ENCODE measurements at regions not wholly inside any gene's neighbourhood (a gene's known extent, or its start where the extent isn't known, plus 50 kb on each side); places are given as distances from the start of the nearest gene placed in this dataset.
A peak's percentile ranks its signal among the peaks of the same experiment; 100 is the strongest.
"Not testable (repeated sequence)": the region's sequence is repeated elsewhere in the genome, so short reads cannot be mapped to it uniquely, and the experiment has no call there.

DNA sequence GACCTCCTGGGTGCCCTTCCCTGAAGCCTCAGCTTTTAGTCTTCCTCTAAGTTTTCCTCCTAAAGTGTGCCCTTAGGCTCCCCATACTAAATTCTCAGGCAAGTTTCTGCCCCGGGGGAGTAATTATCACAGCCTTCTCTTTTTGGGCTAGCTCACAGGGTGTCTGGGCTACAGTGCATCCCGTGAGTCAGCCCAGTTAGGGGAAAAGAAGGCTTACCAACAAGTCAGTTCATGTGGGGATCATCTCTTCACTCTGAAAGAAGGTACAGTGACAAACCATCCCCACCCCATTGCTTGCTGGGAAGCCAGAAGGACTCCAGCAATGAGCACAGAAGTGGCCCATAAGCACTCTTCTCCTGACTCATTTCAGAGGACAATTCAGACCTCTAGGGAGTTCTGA is 134.7 kb upstream of the FAM9C start:
- DNase-seq, result no peak

DNA sequence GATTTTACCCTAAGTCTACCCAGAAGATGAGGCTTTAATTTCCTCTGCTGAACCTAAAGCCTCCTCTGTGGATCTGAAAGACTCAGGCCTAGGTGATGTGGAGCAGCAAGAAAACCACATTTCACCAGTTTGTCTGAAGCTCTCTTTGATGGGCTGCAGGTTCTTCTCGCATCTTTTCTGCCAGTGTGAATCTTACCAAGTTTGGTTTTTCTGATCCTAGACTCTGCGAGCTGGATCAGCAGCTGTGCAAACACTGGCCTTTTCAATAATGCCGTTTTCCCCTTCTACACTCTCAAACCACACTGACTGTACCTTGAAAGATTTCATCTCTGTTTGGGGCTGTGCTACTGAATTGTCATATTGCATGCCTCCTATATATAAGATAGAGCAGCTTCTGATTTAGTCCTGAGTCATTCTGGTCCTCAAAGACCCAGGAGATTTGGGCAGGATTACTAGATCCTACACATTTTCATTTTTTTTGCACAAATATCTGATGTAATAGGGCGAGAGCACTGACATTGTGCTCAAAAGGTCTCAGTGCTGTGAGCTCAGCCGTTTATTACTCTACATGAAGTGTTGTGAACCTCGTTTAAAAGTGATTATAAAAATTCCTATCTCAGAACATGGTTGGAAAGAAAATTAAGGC is 133.6 kb upstream of the FAM9C start:
- no peak for DNase-seq

DNA sequence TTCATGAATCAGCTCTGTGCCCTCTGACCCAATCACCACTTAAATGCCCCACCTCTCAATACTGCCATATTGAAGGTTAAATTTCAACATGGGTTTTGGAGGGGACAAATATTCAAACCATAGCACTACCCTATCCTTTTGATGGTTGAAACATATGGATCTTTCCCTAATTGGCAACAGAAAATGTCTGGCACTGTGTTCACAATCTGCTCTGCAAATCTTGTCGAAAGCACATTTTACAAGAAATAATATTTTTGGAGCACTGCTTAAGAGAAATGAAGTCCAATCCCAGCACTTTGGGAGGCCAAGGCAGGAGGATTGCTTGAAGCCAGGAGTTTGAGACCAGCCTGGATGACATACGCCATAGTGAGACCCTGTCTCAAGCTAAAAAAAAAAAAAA is 130.6 kb upstream of the FAM9C start:
- no peak for DNase-seq

DNA sequence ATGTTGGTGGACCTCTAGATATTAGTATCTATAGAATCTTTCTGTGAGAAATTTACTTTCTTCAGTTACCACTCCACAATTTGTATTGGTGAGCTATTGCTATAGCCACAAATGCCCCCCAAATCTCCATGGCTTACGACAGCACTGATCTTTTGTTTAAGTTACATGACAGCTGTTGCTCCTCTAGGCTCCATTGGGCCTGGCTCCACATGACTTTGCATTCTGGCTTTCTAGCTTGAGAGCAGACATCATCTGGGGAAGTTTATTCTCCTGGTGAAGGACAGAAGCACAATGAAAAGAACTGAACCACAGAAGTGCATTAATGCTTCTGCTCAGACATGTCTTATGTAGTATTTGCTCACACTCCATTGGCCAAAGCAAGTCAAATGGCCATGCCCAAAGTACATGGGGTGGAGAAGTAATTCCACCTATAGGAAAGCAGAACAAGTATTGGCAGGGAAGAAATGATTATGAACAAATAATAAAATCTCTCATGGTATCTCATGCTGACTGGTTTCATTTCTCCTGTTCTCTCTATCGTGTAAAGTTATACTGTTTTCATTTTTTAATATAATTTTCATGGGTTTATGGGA is 126.6 kb upstream of the FAM9C start:
- DNase-seq, result no peak

DNA sequence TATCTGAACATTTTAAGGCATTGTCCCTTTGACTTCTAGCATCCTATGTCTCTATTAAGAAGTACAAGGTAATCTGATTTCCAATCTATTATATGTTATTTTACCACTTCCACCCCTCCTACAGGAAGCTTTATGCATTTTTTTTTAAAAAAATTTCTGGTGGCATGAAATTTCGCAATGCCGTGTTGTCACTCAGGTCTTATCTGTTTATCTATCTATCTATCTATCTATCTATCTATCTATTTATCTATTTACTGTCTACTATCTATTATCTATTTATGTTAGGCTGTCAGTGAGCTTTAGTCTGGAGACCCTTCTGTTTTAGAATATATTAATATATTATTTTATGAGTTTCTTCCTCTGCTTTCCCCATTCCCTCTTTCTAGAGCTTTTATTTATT is 125.3 kb upstream of the FAM9C start:
- DNase-seq, result no peak

DNA sequence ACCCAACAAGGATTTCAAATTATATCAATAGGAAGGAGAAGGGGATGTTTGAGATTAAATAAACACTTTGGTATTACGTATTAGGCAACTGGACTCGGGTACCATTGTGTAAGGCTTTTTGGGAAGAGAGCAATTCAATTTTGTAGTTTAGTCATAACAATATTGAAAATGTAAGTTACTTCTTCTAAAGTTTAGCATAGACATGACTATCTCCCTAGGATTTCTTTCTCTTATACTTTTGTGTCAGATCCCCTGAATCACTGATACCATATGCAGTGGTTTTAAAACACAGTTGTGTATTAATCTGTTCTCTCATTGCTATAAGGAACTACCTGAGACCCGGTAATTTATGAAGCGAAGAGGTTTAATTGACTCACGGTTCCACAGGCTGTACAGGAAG is 123.8 kb upstream of the FAM9C start:
- no peak for DNase-seq

DNA sequence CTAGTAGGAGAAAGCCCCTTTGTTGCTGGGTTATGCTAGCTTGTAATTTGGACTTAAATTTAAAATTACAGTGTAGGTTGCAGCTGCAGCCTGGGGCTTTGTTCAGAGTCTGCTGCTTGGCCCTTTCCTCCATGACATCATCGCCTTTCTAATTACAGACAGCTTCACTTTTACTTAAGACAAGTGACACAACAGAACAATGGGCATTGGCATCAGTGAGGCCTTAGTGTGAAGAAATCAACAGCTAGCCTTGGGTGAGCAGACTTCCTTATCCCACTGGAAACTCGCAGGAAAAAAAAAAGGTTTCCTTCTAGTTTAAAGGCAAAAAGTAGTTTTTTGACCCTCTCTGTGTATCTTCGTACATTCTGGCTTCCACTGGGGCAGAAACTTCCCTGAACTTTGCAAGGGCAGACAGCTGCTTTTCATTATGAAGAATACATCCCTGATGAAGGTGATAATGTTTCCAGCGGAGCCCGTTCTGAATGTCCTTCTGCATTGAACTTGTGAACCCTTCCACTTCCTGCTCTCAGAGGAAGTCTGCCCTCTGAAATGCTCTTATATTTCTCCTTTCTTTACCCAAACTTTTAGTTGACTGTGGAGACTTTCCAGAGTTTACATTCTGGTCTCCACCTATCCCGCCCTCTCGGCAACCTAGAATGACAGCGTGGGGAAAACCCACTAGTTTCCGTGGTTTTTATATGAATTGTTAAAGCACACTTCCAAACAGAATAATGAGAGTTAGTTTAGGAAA is 123.2 kb upstream of the FAM9C start:
- DNase-seq, result peak; percentile 50

DNA sequence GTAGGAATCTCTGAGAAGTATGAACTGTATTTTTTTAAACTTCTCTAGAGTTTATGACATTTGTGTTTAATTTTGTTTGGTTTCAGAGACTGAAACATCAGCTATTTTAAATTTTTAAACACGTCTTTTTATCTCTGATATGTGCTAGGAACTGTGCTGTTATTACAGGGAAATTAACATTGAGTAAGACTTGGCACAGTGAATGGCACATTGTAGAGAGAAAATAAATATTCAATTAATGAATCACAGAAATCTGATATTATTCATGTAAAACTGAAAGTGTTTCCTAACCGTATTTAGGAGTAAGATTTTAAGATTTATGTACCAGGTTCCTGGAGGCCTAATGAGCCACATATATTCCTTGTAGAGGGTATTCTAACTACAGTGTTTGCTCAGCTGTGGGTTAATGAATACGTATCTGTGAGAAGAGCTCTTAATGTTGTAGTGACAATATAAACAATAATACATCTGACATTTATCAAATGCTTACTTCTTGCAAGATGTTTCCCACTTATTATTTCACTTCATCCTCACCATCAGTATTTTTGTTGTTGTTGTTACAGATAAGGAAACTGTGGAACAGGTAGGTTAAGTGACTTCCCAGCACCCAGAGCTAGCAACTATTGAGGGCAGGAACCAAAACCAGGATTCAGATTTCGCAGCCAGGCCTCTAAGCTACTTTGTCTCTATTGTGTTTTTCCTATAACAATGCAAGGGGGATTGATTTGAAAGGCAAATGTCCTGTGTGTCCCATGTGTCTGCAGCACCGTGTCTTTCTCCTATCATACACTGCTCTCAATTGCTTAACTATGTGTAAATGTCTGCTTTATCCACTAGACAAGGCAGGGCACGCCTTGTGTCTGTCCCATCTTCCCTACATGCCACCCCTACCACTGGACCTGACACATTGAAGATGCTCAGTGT is 121.1 kb upstream of the FAM9C start:
- peak; percentile 53 for DNase-seq

DNA sequence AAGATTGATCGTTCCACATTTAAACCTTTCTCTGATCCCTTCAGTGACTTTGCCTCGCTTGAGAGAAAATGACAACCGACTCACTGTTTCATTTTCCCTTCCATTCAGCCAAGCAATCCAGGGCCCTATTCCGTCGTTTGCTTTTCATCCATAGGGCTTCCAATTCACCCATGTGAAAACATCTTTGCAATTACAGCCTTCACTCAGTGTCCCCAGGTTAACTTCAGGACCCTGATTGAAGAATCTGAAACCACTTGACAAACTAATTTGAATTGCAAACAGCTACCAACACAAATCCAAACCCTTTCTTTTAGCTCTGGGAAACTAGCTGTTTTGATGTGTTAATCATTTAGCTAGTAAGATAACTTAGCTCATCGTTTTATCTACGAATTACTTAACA is 120.2 kb upstream of the FAM9C start:
- DNase-seq, result no peak

DNA sequence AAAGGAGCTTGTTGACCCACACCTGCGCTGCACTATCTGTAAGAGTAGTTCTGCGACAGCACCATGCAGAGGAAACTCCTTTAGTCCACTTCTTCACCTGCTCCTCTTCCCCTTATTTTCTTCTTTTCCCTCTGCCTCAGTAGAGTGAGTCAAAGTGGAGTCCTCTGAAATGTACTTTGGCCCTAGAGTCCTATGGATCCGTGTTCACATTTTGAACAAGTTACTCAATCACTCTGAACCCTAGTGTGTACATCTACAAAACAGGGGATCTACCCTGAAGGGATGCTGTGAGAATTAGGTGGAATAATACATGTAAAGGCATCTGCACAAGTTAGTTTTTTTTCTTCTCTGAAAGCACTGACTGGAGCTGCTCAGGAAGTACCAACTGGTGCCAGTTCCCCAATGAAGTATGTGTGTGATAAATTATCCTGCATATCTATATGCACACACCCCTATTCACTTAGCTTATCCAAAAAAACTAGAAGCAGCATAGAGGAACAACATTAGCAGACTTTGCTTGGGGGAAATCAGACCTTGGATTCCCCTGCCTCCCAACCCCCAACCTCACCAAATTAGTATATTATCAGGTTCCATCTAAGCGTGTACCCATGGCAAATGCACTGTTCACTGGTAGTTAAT is 118.5 kb upstream of the FAM9C start:
- no peak for DNase-seq

DNA sequence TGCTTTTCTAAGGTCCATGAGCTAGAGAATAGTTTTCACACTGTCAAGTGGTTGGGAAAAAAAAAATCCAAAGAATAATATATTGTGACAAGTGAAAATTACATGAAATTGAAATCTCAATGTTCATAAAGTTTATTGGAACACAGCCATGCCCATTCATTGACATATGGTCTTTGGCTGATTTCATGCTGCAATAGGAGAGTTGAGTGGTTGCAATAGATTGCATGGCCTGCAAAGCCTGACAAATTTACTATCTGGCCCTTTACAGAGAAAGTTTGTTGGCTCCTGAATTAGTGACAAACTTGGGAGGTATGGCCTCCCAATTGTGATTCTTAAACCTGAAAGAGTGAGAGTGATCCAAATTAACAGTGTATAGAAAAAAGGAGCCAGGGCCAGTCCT is 115.5 kb upstream of the FAM9C start:
- DNase-seq, result no peak

DNA sequence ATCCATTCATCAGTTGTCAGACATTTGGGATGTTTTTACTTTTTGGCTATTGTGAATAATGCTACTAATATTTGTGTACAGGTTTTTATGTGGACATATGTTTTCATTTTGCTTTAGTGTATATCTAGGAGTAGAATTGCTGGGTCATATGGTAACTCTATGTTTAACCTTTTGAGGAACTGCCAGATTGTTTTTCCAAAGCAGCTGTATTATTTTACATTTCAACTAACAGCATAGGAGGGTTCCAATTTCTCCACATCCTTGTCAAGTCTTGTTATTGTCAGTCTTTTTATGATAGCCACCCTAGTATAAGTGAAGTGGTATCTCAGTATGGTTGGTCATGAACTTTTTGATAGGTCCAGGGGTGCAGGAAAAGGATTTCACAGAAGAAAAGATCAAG is 114.5 kb upstream of the FAM9C start:
- DNase-seq, result no peak

DNA sequence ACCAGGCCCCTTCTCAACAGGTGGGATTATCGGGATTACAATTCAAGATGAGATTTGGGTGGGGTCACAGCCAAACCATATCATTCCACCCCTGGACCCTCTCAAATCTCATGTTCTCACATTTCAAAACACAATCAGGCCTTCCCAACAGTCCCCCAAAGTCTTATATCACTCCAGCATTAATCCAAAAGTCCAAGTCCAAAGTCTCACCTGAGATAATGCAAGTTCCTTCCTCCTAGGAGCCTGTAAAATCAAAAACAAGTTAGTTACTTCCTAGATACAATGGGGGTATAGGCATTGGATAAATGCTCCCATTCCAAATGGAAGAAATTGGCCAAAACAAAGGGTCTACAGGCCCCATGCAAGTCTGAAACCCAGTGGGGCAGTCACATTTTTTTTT is 111.1 kb upstream of the FAM9C start:
- DNase-seq, result not testable (repeated sequence)

DNA sequence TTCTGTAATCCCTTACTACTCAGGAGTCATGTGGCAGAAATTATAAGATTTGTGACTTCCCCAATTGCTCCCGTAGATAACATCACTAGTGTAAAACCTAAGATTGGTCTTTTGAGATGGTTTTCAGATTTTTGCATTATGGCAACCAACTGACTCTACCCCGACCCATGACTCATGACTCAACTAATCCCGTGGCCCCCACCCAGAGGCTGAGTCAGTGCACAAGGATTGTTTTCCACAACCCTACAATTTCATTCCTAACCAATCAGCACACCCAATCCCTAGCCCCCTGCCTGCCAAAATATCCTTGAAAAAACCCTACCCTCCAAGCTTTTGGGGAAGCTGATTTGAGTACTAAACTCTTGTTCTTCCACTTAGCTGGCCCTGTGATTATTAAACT is 109.4 kb upstream of the FAM9C start:
- no peak for DNase-seq

DNA sequence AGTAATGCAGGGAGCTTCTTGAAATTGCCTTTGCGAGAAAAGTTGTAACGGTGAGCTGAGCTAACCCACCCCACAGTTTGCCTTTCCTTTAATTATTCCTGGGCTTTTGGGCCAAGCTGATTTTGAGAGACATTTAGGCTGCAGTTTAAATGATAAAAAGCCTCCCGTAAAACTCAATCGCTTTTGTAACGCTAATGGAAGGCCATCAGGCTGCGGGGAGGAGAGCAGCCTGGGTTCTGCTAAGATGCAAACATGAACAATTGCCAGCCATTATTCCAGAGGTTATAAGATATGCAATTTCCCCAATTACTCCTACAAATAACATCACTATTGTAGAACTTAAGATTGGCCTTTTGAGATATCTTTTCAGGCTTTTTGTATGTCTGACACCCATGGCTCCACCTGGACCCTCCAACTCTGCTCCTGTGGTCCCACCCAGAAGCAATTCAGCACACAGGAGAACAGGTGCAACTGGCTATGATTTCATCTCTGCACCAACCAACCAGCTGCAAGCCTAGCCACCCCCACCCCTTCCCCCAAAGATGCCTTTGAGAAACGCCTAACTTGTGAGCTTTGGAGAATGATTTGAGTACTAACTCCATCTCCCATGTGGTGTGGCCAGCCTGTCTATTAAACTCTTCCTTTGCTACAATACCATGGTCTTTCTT is 108.2 kb upstream of the FAM9C start:
- DNase-seq, result no peak

DNA sequence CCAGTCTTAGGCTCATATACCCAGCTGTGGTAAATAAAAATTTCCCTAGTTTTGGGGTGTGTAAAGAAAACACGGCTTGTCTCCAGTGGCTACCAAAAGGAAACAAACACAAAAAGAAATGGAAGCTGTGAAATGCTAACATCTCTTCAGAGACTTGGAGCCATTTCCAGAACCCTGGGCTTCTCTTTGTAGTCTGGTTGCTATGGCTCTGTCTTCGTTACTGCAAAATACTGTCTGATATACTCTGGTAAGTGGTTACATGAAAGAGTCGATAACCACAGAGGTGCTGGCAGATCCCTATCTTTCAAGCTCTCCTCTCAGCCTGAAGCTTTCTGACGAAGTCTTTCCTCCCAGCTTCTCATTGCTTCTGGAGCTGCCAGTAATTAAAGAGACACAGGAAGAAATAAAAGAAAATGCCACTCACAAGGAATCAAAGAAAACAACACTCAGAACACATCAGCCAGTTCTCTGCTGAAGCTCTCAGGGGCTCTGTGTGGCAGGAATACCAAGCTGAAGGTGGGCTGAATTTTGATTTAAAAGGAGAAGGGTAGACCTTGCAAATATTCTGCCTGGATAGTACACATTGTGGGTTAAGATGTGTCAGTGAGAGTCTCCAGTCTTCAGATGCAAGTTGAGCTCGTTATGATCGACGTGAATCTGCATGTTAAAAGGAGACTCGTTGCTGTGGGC is 107.6 kb upstream of the FAM9C start:
- no peak for DNase-seq

DNA sequence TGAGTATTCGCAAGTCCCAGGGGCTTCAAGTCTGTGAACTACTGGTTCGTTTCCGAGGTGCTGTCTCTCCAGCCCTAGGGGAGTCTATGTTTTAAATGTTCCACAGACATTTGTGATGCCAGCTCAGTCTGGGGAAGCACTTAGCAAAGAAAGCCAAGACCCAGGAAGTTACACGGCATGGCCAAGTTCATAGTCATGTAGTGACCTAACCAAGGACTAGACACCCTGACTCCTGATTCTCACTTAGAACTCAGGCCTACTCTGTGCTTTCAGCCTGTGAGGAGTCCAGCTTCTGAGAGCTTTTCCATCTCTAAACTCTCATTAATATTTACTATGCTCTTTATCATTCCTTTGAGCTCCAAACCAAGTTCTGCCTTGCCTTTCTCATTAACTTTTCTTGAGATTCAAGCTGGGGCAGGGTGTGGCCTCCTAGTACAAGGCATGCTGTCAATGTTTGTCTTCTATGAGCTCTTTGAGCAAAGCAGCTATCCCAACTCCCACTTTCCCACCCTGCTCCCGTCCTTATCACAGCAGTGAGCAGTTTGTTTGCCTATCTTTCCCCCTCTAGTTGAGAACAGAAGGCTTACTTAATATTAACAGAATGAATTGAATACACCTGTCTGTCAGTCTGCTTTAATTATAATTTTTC is 105.4 kb upstream of the FAM9C start:
- no peak for DNase-seq

DNA sequence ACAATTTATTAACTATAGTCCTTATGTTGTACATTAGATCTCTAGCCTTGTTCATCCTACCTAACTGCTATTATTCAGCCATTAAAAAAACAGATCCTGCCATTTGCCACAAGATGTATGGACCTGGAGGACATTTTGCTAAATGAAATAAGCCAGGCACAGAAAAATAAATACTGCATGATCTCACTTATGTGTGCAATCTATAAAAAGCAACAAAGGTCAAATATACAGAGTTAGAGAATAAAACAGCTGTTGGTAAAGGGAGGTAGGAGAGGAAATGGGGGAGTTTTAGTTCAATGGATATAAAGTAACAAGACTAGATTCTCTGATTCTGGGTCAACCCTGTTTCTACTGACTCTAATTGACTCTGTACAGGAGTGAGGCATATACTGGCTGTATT is 103.3 kb upstream of the FAM9C start:
- DNase-seq, result no peak

DNA sequence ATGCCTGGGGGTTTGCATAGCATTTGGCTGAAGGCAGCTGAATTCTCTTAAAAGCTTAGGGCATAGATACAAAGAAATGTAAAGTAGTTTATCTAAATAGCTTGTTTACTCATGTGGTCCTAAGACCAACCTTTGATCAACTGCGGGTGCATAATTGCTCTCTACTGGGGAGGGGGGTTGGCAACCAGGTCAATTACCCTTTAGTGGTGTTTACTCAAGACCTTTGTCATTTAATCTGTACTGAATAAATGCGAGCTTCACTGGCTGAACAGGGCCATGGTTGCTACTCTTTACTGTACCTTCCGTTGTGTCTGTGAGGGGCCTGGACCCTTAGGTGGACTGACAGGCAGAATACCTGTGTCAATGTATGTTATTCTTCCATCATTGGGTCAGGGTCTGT is 102.7 kb upstream of the FAM9C start:
- DNase-seq, result no peak

DNA sequence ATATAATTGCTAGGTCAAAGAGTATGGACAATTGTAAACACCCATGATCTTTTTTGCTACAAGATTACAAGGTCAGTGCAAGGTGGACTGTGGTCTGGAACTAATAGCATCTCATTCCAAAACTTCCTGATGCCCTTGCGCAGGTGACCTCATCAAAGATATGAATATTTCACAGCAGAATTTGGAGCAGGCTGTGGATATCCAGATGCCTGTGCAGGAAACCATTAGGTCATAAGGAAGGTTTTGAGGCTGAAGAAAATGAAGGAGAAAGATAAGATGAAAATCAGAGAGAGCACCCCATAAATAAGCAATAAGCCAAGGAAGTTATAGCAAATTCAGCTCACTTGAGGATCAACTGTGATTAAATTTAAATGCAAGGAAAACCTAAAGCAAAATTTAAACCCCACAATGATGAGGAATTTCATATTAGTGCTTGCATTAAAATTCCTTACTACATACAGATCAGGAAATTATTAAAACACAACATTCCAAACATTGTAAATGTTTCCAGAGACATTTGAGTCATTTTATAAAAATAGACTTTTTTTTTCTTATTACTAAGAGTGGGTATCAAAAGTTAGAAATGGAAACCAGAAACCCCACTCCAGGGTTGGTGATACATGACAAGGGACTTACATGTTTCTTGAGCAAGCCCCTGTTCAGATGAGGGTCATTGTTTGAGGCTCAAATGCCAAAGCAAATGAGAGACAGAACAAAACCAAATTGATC is 100.7 kb upstream of the FAM9C start:
- DNase-seq, result no peak

DNA sequence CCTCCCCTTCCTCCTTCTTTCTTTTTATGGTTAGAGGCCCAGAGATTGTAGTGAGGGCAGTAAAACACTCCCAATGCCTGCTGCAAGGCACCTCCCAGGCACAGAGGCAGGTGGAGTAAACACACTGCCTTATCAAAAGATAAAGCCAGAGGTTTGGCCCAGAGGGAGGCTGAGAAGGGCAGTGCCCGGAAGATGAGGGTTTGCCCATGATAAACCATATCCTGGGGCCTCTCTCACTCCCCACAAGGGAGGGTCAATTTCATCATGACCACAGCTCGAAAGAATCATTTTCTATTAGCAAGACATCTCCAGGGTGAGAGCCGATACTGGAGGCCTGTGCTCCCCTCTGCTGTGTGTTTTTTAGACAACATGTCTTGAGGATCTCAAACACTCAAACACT is 98.5 kb upstream of the FAM9C start:
- no peak for DNase-seq
